IMR-90 (cell line): ENCODE measurements at regions not wholly inside any gene's neighbourhood (a gene's known extent, or its start where the extent isn't known, plus 50 kb on each side); places are given as distances from the start of the nearest gene placed in this dataset.

Experiments
- ATAC-seq: fragments of 200-7000 bp; cut with Tn5 transposase; 2 replicates; pipeline ENCODE4 v1.9.1; 2020; ENCODE audit warnings: low read depth, mild to moderate bottlenecking, moderate library complexity
- BruUV-seq: library from RNA; stranded (reverse); fragments of 400-500 nt; replicated peaks from 2 replicates; lab custom pipeline; 2021; lab: Mats Ljungman, UMichigan
- CTCF ChIA-PET: fragments of 300-600 bp; formaldehyde crosslinking; extraction: SDS; loops from one replicate; lab custom pipeline; 2021; ENCODE audit warnings: antibody characterized with exemption; lab: Yijun Ruan, JAX
- POLR2A ChIA-PET: fragments of 300-600 bp; sonication (Branson Sonifier 250); formaldehyde crosslinking; loops from one replicate; lab custom pipeline; 2022; ENCODE audit warnings: antibody characterized with exemption; ENCODE audit not compliant: unreplicated experiment; lab: Charles Lee
- DNase-seq: peaks from one replicate; pipeline ENCODE4 v3.0.0; 2013
- H2AFZ ChIP-seq: replicated peaks from 2 replicates; pipeline ENCODE3; 2013; ENCODE audit warnings: low read length, mild to moderate bottlenecking; ENCODE audit not compliant: poor library complexity
- H2AK5ac ChIP-seq: 2 replicates; pipeline ENCODE4 v1.6.1; 2013; ENCODE audit warnings: low read depth, low read length, inconsistent platforms
- H2AK9ac ChIP-seq: replicated peaks from 2 replicates; pipeline ENCODE3; 2013; ENCODE audit warnings: mild to moderate bottlenecking, low read depth, low read length, moderate library complexity; ENCODE audit not compliant: poor library complexity
- H2BK120ac ChIP-seq: 2 replicates; pipeline ENCODE4 v1.6.1; 2013; ENCODE audit warnings: low read depth, low read length, inconsistent platforms
- H2BK15ac ChIP-seq: 3 replicates; pipeline ENCODE4 v1.6.1; 2013; ENCODE audit warnings: low read depth, low read length, inconsistent platforms
- H2BK20ac ChIP-seq: 2 replicates; pipeline ENCODE4 v1.6.1; 2013; ENCODE audit warnings: low read depth, mild to moderate bottlenecking, inconsistent platforms, low read length, moderate library complexity
- H2BK5ac ChIP-seq: 2 replicates; pipeline ENCODE4 v1.6.1; 2013; ENCODE audit warnings: mild to moderate bottlenecking, low read depth, low read length, inconsistent platforms; ENCODE audit not compliant: poor library complexity, severe bottlenecking
- H3K14ac ChIP-seq: replicated peaks from 2 replicates; pipeline ENCODE4 v1.6.1; 2013; ENCODE audit warnings: low read depth, low read length, inconsistent platforms
- H3K18ac ChIP-seq: 2 replicates; pipeline ENCODE4 v1.6.1; 2013; ENCODE audit warnings: low read depth, low read length, control low read depth
- H3K23ac ChIP-seq: 2 replicates; pipeline ENCODE4 v1.6.1; 2013; ENCODE audit warnings: low read depth, low read length, inconsistent platforms
- H3K27ac ChIP-seq: 2 replicates; pipeline ENCODE4 v1.5.1; 2013; ENCODE audit warnings: mild to moderate bottlenecking, control low read depth, low read length; ENCODE audit not compliant: insufficient read depth
- H3K27me3 ChIP-seq: 2 replicates; pipeline ENCODE4 v1.6.1; 2013; ENCODE audit warnings: low read length; ENCODE audit not compliant: control insufficient read depth, insufficient read depth
- H3K36me3 ChIP-seq: 2 replicates; pipeline ENCODE4 v1.6.1; 2013; ENCODE audit warnings: low read length, mixed read lengths; ENCODE audit not compliant: control insufficient read depth, insufficient read depth
- H3K4ac ChIP-seq: 2 replicates; pipeline ENCODE4 v1.6.1; 2013; ENCODE audit warnings: low read depth, low read length, inconsistent platforms
- H3K4me1 ChIP-seq: 2 replicates; pipeline ENCODE4 v1.6.1; 2013; ENCODE audit warnings: low read length, mixed read lengths; ENCODE audit not compliant: control insufficient read depth, insufficient read depth
- H3K4me2 ChIP-seq: 2 replicates; pipeline ENCODE4 v1.6.1; 2013; ENCODE audit warnings: low read depth, mild to moderate bottlenecking, control low read depth, low read length, moderate library complexity
- H3K4me3 ChIP-seq: 2 replicates; pipeline ENCODE4 v1.5.1; 2013; ENCODE audit warnings: low read depth, mild to moderate bottlenecking, control low read depth, low read length, moderate library complexity; ENCODE audit not compliant: insufficient read depth
- H3K56ac ChIP-seq: 2 replicates; pipeline ENCODE4 v1.6.1; 2013; ENCODE audit warnings: low read length, inconsistent platforms; ENCODE audit not compliant: insufficient read depth; ENCODE audit errors: extremely low read depth
- H3K79me1 ChIP-seq, 2 experiments: 2 replicates each; pipeline ENCODE4 v1.6.1; 2013; ENCODE audit warnings: low read length in 2 of 2, inconsistent platforms in 1 of 2, low read depth in 1 of 2
- H3K9ac ChIP-seq: 2 replicates; pipeline ENCODE4 v1.6.1; 2013; ENCODE audit warnings: low read depth, low read length, control low read depth
- H3K9me1 ChIP-seq: 2 replicates; pipeline ENCODE4 v1.6.1; 2013; ENCODE audit warnings: low read length, inconsistent platforms; ENCODE audit not compliant: insufficient read depth
- H3K9me3 ChIP-seq: 2 replicates; pipeline ENCODE4 v1.6.1; 2013; ENCODE audit warnings: low read length; ENCODE audit not compliant: control insufficient read depth, insufficient read depth
- H4K20me1 ChIP-seq: 2 replicates; pipeline ENCODE4 v1.6.1; 2013; ENCODE audit warnings: low read length, inconsistent platforms; ENCODE audit not compliant: insufficient read depth
- H4K5ac ChIP-seq: 2 replicates; pipeline ENCODE4 v1.6.1; 2013; ENCODE audit warnings: mild to moderate bottlenecking, low read depth, low read length, control low read depth
- H4K8ac ChIP-seq, 2 experiments: 2 replicates each; pipeline ENCODE4 v1.6.1; 2013; ENCODE audit warnings: low read depth in 2 of 2, low read length in 2 of 2, control low read depth in 1 of 2, inconsistent platforms in 1 of 2
- H4K91ac ChIP-seq: 2 replicates; pipeline ENCODE4 v1.6.1; 2013; ENCODE audit warnings: low read depth, low read length, inconsistent platforms; ENCODE audit not compliant: insufficient read depth
- RAD21 ChIP-seq: IDR thresholded peaks from 2 replicates; pipeline ENCODE4 v1.6.1; 2012; ENCODE audit warnings: low read length, improper control_type of control experiment
- RFX5 ChIP-seq: IDR thresholded peaks from 2 replicates; pipeline ENCODE4 v1.8.0; 2012; ENCODE audit warnings: low read depth, mild to moderate bottlenecking, low read length, moderate library complexity
- WGBS, 2 experiments: methylation state at CpG; one replicate each; pipeline versions ENCODE4 v1.1.5 to v1.1.7; 2013; ENCODE audit warnings: missing lambda C conversion rate in 2 of 2; ENCODE audit not compliant: insufficient read length in 1 of 2; ENCODE audit errors: extremely low coverage in 2 of 2; 5-methylcytosine and 5-hydroxymethylcytosine counted together
- dilution Hi-C: fragments of 300-500 bp; cut with HindIII; formaldehyde crosslinking; loops from one replicate; pipeline ENCODE4 v1.14.3; 2018; ENCODE audit warnings: low sequenced_read_pairs; ENCODE audit not compliant: unreplicated experiment
- in situ Hi-C: fragments of 300-500 bp; cut with MboI; formaldehyde crosslinking; loops from 3 replicates; pipeline ENCODE4 v1.14.3; 2019; ENCODE audit warnings: low sequenced_read_pairs, inconsistent platforms, mixed read lengths
- intact Hi-C: fragments of 100-400 bp; cut with micrococcal nuclease; formaldehyde crosslinking; loops from 2 replicates; pipeline ENCODE4 v1.10.0; 2022
- TF ChIP-seq, protein P1 (sequence below): fragments of 150-350 bp; IDR thresholded peaks from 2 replicates; pipeline ENCODE4 v1.6.1; 2017; ENCODE audit warnings: mild to moderate bottlenecking, antibody characterized with exemption, low read length, low read depth
- TF ChIP-seq, protein P2 (sequence below): fragments of 150-350 bp; IDR thresholded peaks from 2 replicates; pipeline ENCODE4 v1.6.1; 2016; ENCODE audit warnings: low read depth, mild to moderate bottlenecking, low read length, moderate library complexity, borderline replicate concordance

DNA sequence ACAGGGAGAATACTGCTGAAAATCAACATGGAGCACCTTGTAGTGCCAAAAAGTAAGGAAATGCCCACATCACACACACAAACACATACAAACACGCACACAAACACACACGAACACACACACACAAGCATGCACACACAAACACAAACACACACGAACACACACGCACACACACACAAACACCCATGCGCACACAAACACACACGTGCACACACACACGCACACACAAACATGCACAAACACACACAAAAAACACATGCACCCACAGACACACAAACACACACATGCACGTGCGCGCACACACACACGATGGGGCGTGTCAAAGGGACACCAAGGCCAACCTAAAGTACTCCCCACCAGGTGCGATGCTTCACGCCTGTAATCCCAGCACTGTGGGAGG, 61.7 kb upstream of the C14orf180 start:
- Histone ChIP-seq H2AFZ (no peak overlapping the region), H3K56ac (no peak overlapping the region), H3K18ac (no peak overlapping the region), H2AK5ac (no peak overlapping the region), H3K27me3 (no peaks in the 10 kb centered on the region), H3K9ac (no peak overlapping the region), H3K4me1 (no peaks in the 10 kb centered on the region), H3K4me3 (no peak overlapping the region), H4K8ac (no peak overlapping the region), H3K27ac (no peak overlapping the region), H3K79me1 (no peaks in the 10 kb centered on the region), H3K9me1 (no peaks in the 10 kb centered on the region), H2AK9ac (no peak overlapping the region), H4K91ac (no peak overlapping the region), H3K36me3 (no peaks in the 10 kb centered on the region), H2BK15ac (no peak overlapping the region), H3K14ac (no peak overlapping the region), H3K4ac (no peak overlapping the region), H3K23ac (no peak overlapping the region), H2BK5ac (peak overlapping the region; percentile 45), H2BK20ac (no peak overlapping the region), H3K4me2 (no peak overlapping the region), H2BK120ac (no peak overlapping the region), H4K20me1 (no peaks in the 10 kb centered on the region), H4K5ac (no peak overlapping the region), H3K9me3 (peaks cover 34% of the 10 kb centered on the region; the same call in 1 of the 2 replicates)
- CTCF ChIA-PET = no interaction called here
- POLR2A ChIA-PET = no interaction called here
- in situ Hi-C loops = no loop called here
- dilution Hi-C loops = no loop called here
- no TSS peak for BruUV-seq
- WGBS, 2 experiments = 56% methylated on average over 7 of the region's 14 CpGs; no CpG with 5 or more reads in 1 of the 2 experiments
- DNase-seq (no peak), ATAC-seq (no peak)
- TF ChIP-seq, protein P1, sequence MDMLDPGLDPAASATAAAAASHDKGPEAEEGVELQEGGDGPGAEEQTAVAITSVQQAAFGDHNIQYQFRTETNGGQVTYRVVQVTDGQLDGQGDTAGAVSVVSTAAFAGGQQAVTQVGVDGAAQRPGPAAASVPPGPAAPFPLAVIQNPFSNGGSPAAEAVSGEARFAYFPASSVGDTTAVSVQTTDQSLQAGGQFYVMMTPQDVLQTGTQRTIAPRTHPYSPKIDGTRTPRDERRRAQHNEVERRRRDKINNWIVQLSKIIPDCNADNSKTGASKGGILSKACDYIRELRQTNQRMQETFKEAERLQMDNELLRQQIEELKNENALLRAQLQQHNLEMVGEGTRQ = no peak
- TF ChIP-seq, protein P2, sequence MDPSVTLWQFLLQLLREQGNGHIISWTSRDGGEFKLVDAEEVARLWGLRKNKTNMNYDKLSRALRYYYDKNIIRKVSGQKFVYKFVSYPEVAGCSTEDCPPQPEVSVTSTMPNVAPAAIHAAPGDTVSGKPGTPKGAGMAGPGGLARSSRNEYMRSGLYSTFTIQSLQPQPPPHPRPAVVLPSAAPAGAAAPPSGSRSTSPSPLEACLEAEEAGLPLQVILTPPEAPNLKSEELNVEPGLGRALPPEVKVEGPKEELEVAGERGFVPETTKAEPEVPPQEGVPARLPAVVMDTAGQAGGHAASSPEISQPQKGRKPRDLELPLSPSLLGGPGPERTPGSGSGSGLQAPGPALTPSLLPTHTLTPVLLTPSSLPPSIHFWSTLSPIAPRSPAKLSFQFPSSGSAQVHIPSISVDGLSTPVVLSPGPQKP = no peak
- no peak for TF ChIP-seq RFX5
- TF ChIP-seq RAD21 = no peak
- intact Hi-C loops = no loop called here
